ENCODE measurements at regions not wholly inside any gene's neighbourhood (a gene's known extent, or its start where the extent isn't known, plus 50 kb on each side); places are given as distances from the start of the nearest gene placed in this dataset.

- DNase-seq (ENCODE audit: low spot score in 2 of 2): no peak
- no peak for ATAC-seq
These were observed 109.4 kb upstream of the MVB12B start for GRCh38 chr9:126217250-126217653.

GRCh38 chr9:126217797-126218196, 108.8 kb upstream of the MVB12B start:
- no peak overlapping the region for H3K27ac Mint-ChIP-seq
- DNase-seq (ENCODE audit: low spot score in 2 of 2): no peak
- no peak for ATAC-seq
- no peaks in the 10 kb centered on the region for H3K36me3 Mint-ChIP-seq
- no peaks in the 10 kb centered on the region for H3K4me1 Mint-ChIP-seq
- H3K4me3 Mint-ChIP-seq: no peak overlapping the region
- H3K9me3 Mint-ChIP-seq: peaks cover 11% of the 10 kb centered on the region

More at GRCh38 chr9:126217250-126217653, 109.4 kb upstream of the MVB12B start:
- Mint-ChIP-seq H3K36me3 (no peaks in the 10 kb centered on the region), H3K9me3 (peaks cover 11% of the 10 kb centered on the region), H3K4me3 (no peak overlapping the region), H3K27ac (no peak overlapping the region), H3K4me1 (no peaks in the 10 kb centered on the region)

- DNase-seq (ENCODE audit: low spot score in 2 of 2) (peak in 1 of 2 donors; percentile 33), ATAC-seq (no peak)
- Mint-ChIP-seq H3K27ac (no peak overlapping the region), H3K36me3 (no peaks in the 10 kb centered on the region), H3K4me1 (no peaks in the 10 kb centered on the region), H3K4me3 (no peak overlapping the region), H3K9me3 (peaks cover 11% of the 10 kb centered on the region)
These were observed 108.1 kb upstream of the MVB12B start for GRCh38 chr9:126218359-126219125.

- H3K9me3 Mint-ChIP-seq: peaks cover 8% of the 10 kb centered on the region
- ATAC-seq (no peak), DNase-seq (ENCODE audit: low spot score in 2 of 2) (peak in 1 of 2 donors; percentile 26)
- H3K27ac Mint-ChIP-seq: no peak overlapping the region
- no peaks in the 10 kb centered on the region for H3K4me1 Mint-ChIP-seq
- no peaks in the 10 kb centered on the region for H3K36me3 Mint-ChIP-seq
- H3K4me3 Mint-ChIP-seq: no peak overlapping the region
These were observed 107.5 kb upstream of the MVB12B start for GRCh38 chr9:126219166-126219565.

- DNase-seq (ENCODE audit: low spot score in 2 of 2) (no peak), ATAC-seq (no peak)
- Mint-ChIP-seq H3K27ac (no peak overlapping the region), H3K9me3 (peaks cover 6% of the 10 kb centered on the region), H3K36me3 (no peaks in the 10 kb centered on the region), H3K4me1 (no peaks in the 10 kb centered on the region), H3K4me3 (no peak overlapping the region)
These were observed 107.0 kb upstream of the MVB12B start for GRCh38 chr9:126219648-126220063.

- ATAC-seq (no peak), DNase-seq (ENCODE audit: low spot score in 2 of 2) (no peak)
- no peak overlapping the region for H3K4me3 Mint-ChIP-seq
- no peaks in the 10 kb centered on the region for H3K9me3 Mint-ChIP-seq
- H3K4me1 Mint-ChIP-seq: no peaks in the 10 kb centered on the region
- no peak overlapping the region for H3K27ac Mint-ChIP-seq
- no peaks in the 10 kb centered on the region for H3K36me3 Mint-ChIP-seq
These were observed 105.1 kb upstream of the MVB12B start for GRCh38 chr9:126221480-126221879.

- no peak overlapping the region for H3K4me3 Mint-ChIP-seq
These were observed 104.2 kb upstream of the MVB12B start for GRCh38 chr9:126222363-126222834.

GRCh38 chr9:126222835-126223431, 103.7 kb upstream of the MVB12B start:
- DNase-seq (ENCODE audit: low spot score in 2 of 2) (peak in 1 of 2 donors; percentile 45), ATAC-seq (no peak)
- H3K4me3 Mint-ChIP-seq: no peak overlapping the region
- no peaks in the 10 kb centered on the region for H3K36me3 Mint-ChIP-seq
- no peaks in the 10 kb centered on the region for H3K9me3 Mint-ChIP-seq
- no peaks in the 10 kb centered on the region for H3K4me1 Mint-ChIP-seq
- H3K27ac Mint-ChIP-seq: no peak overlapping the region

More at GRCh38 chr9:126222363-126222834, 104.2 kb upstream of the MVB12B start:
- Mint-ChIP-seq H3K4me1 (no peaks in the 10 kb centered on the region), H3K9me3 (no peaks in the 10 kb centered on the region), H3K36me3 (no peaks in the 10 kb centered on the region), H3K27ac (no peak overlapping the region)
- ATAC-seq (no peak), DNase-seq (ENCODE audit: low spot score in 2 of 2) (peak in 1 of 2 donors; percentile 28)

- DNase-seq (ENCODE audit: low spot score in 2 of 2) (peak in 1 of 2 donors; percentile 36), ATAC-seq (no peak)
- H3K4me1 Mint-ChIP-seq: peaks cover 8% of the 10 kb centered on the region
- no peak overlapping the region for H3K4me3 Mint-ChIP-seq
- no peaks in the 10 kb centered on the region for H3K9me3 Mint-ChIP-seq
- no peaks in the 10 kb centered on the region for H3K36me3 Mint-ChIP-seq
- H3K27ac Mint-ChIP-seq: no peak overlapping the region
These were observed 102.7 kb upstream of the MVB12B start for GRCh38 chr9:126223798-126224531.

GRCh38 chr9:126225611-126226609, 100.7 kb upstream of the MVB12B start:
- H3K27ac Mint-ChIP-seq: no peak overlapping the region
- no peaks in the 10 kb centered on the region for H3K36me3 Mint-ChIP-seq
- no peaks in the 10 kb centered on the region for H3K9me3 Mint-ChIP-seq
- ATAC-seq (peak; percentile 3), DNase-seq (ENCODE audit: low spot score in 2 of 2) (no peak)
- H3K4me1 Mint-ChIP-seq: peaks cover 8% of the 10 kb centered on the region
- no peak overlapping the region for H3K4me3 Mint-ChIP-seq

GRCh38 chr9:126226991-126227936, 99.4 kb upstream of the MVB12B start:
- no peaks in the 10 kb centered on the region for H3K36me3 Mint-ChIP-seq
- no peak for ATAC-seq
- no peak overlapping the region for H3K27ac Mint-ChIP-seq

GRCh38 chr9:126228111-126228780, 98.4 kb upstream of the MVB12B start:
- Mint-ChIP-seq H3K9me3 (no peaks in the 10 kb centered on the region), H3K27ac (no peak overlapping the region), H3K4me3 (no peak overlapping the region), H3K36me3 (no peaks in the 10 kb centered on the region), H3K4me1 (peaks cover 8% of the 10 kb centered on the region)
- DNase-seq (ENCODE audit: low spot score in 2 of 2) (no peak), ATAC-seq (no peak)

More at GRCh38 chr9:126226991-126227936, 99.4 kb upstream of the MVB12B start:
- DNase-seq (ENCODE audit: low spot score in 2 of 2): no peak
- Mint-ChIP-seq H3K9me3 (no peaks in the 10 kb centered on the region), H3K4me1 (peaks cover 8% of the 10 kb centered on the region), H3K4me3 (no peak overlapping the region)

- Mint-ChIP-seq H3K27ac (no peak overlapping the region), H3K9me3 (no peaks in the 10 kb centered on the region), H3K4me3 (no peak overlapping the region), H3K4me1 (peaks cover 8% of the 10 kb centered on the region), H3K36me3 (no peaks in the 10 kb centered on the region)
- peak; percentile 43 to 83 for DNase-seq (ENCODE audit: low spot score in 2 of 2)
- ATAC-seq: peak; percentile 82
These were observed 97.7 kb upstream of the MVB12B start for GRCh38 chr9:126228781-126229444.

All from stimulated activated effector memory CD8-positive, alpha-beta T cell treated with anti-CD3 and anti-CD28 coated beads, Interleukin-12 subunit alpha, Interleukin-12 subunit beta, amount 100 ng/mL, for 72 hours (primary cell).